ENCODE measurements at regions not wholly inside any gene's neighbourhood (a gene's known extent, or its start where the extent isn't known, plus 50 kb on each side); places are given as distances from the start of the nearest gene placed in this dataset.

DNA sequence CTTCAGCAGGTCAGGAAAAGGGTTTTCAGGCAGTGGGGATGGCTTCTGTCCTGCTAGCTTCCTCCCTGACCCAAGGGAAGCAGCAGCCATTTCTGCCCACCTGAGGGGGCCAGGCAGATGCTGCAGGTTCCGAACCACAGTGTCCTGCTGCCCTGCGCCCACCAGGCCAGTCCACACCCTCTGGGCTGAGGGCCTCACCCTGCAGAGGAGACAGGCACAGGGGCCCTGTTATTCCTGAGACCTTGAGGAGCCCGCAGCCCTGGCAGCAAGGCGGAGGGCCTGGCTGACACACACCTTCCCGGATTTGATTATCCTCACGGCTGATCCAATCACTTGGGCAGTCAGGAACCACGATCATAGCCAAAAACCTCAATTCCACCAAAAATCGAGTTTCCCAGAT lies 725.8 kb downstream of the BRD1 start:
- TF ChIP-seq, protein P1, sequence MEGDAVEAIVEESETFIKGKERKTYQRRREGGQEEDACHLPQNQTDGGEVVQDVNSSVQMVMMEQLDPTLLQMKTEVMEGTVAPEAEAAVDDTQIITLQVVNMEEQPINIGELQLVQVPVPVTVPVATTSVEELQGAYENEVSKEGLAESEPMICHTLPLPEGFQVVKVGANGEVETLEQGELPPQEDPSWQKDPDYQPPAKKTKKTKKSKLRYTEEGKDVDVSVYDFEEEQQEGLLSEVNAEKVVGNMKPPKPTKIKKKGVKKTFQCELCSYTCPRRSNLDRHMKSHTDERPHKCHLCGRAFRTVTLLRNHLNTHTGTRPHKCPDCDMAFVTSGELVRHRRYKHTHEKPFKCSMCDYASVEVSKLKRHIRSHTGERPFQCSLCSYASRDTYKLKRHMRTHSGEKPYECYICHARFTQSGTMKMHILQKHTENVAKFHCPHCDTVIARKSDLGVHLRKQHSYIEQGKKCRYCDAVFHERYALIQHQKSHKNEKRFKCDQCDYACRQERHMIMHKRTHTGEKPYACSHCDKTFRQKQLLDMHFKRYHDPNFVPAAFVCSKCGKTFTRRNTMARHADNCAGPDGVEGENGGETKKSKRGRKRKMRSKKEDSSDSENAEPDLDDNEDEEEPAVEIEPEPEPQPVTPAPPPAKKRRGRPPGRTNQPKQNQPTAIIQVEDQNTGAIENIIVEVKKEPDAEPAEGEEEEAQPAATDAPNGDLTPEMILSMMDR (IDR thresholded peaks at IDR 0.05; ENCODE audit: low read depth, low read length, missing control alignments): no peak
- H3K4me3 ChIP-seq (ENCODE audit: low read depth, low read length): no peak overlapping the region
- no peak for DNase-seq (ENCODE audit: low read depth)

GRCh38 chr22:49101225-49101624 lies 726.4 kb downstream of the BRD1 start:
- TF ChIP-seq, protein P1 (IDR thresholded peaks at IDR 0.05; ENCODE audit: low read depth, low read length, missing control alignments): no peak
- H3K4me3 ChIP-seq (ENCODE audit: low read depth, low read length): no peak overlapping the region
- DNase-seq (ENCODE audit: low read depth): no peak

DNA sequence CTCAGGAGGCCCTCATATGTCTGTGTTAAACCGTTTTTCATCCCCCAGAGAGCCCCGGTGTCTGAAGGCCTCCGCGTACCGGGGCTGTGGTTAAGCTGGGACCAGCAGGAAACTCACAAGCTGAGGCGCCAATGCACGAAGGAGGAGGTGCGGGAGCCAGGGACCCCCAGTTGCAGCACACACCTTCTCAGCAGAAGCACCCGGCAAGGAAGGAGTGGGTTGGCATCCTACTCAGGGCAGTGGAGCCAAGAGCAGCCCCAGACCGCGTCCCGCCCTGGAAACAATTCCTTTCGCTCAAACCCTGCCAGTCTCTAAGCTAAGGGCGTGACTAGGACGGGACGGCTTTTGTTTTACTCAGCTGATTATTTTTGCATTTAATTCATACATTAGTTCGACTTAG lies 726.9 kb downstream of the BRD1 start:
- TF ChIP-seq, protein P1 (IDR thresholded peaks at IDR 0.05; ENCODE audit: low read depth, low read length, missing control alignments): no peak
- DNase-seq (ENCODE audit: low read depth): no peak

DNA sequence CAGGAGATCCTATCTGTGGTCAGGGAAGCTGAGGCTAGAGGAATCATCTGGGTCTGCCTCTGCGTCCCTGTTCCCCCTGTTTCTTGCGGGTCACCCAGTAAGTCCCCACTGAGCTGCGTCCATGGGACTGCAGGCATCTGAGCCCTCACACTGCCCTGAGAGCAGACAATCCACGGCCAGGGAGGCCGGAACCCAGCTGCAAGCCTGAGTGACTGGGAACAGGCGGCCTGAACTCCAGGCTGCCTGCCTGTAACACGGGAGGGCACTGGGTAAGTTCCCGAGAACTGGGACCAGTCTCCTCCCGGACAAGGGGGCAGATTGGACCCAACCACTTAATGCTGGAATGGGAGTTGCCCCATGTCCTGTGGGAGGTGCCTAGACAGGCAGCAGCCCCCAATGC lies 727.4 kb downstream of the BRD1 start:
- no peak overlapping the region for H3K4me3 ChIP-seq (ENCODE audit: low read depth, low read length)
- TF ChIP-seq, protein P1 (IDR thresholded peaks at IDR 0.05; ENCODE audit: low read depth, low read length, missing control alignments): no peak
- DNase-seq (ENCODE audit: low read depth): no peak

More for the DNA sequence above, 726.9 kb downstream of the BRD1 start:
- H3K4me3 ChIP-seq (ENCODE audit: low read depth, low read length): no peak overlapping the region

DNA sequence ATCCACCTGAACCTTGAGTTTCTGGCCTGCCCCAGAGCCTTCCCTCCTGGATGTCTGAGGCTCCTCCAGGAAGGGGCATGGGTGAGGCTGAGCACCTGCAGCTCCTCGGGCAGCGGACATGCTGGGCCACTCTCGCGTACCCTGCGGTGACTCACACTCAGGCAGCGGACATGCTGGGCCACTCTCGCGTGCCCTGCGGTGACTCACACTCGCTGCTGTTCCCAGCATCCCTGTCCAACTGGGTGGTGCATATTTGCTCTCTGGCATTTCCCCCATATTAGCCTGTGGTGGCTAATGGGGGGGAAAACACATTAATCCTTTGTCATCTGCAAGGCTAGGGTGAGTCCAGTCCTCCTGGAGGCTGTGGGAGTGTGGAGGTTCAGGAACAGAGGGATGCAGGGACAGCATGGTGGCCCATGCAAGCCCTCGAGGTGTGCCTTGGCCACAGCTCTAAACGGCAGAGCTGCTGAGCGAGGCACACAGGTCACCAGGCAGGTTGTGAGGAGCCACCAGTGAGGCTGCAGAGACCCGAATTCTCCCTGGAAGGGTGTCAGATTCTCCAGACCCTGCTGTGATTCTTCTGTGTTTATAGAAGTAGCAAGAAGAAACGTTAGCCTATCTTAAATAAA lies 728.1 kb downstream of the BRD1 start:
- TF ChIP-seq, protein P1 (IDR thresholded peaks at IDR 0.05; ENCODE audit: low read depth, low read length, missing control alignments): no peak
- H3K4me3 ChIP-seq (ENCODE audit: low read depth, low read length): no peak overlapping the region
- DNase-seq (ENCODE audit: low read depth): no peak

GRCh38 chr22:49099089-49099488 lies 728.6 kb downstream of the BRD1 start:
- H3K4me3 ChIP-seq (ENCODE audit: low read depth, low read length): no peak overlapping the region
- no peak for DNase-seq (ENCODE audit: low read depth)
- TF ChIP-seq, protein P1 (IDR thresholded peaks at IDR 0.05; ENCODE audit: low read depth, low read length, missing control alignments): no peak

DNA sequence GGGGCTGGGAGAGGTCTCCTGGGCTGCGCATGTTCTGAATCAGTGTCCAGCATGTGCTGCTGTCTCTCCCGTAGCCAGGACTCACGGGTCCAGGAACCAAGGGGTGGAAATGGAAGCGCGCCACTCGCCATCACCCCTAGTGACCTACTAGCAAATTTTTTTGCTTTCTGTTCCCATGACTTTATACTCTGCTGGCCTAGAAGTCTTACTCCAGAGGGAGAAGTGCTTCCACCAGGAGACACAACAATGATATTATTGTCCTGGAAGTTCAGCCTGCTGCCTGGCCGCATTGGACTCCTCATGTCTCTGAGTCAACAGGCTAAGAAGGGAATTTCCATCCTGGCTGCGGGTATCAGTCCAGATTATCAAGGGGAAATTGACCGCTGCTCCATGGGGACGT lies 729.7 kb downstream of the BRD1 start:
- TF ChIP-seq, protein P1 (IDR thresholded peaks at IDR 0.05; ENCODE audit: low read depth, low read length, missing control alignments): no peak
- H3K4me3 ChIP-seq (ENCODE audit: low read depth, low read length): no peak overlapping the region
- no peak for DNase-seq (ENCODE audit: low read depth)
